ENCODE measurements at regions not wholly inside any gene's neighbourhood (a gene's known extent, or its start where the extent isn't known, plus 50 kb on each side); places are given as distances from the start of the nearest gene placed in this dataset.

GRCh38 chr17:79141578-79142355 lies 67.1 kb downstream of the ENGASE start:
- DNase-seq, result no peak

- DNase-seq, result no peak
Observed at GRCh38 chr17:79138826-79139225, 64.2 kb downstream of the ENGASE start.

GRCh38 chr17:79137789-79138165 lies 63.2 kb downstream of the ENGASE start:
- no peak for DNase-seq

- DNase-seq, result no peak
Observed at GRCh38 chr17:79137015-79137788, 62.6 kb downstream of the ENGASE start.

- no peak for DNase-seq
Observed at GRCh38 chr17:79136596-79136995, 62.0 kb downstream of the ENGASE start.

All from NCI-H1930 (cell line).